ENCODE measurements at regions not wholly inside any gene's neighbourhood (a gene's known extent, or its start where the extent isn't known, plus 50 kb on each side); places are given as distances from the start of the nearest gene placed in this dataset.

GRCh38 chr5:119961993-119962392 is 332.6 kb downstream of the FAM170A start:
- H3K4me2 ChIP-seq (ENCODE audit: low read depth, low read length) = no peak overlapping the region
- in situ Hi-C loops (cut with MboI; ENCODE audit: low sequenced_read_pairs) = no loop called here
- H3K23ac ChIP-seq (ENCODE audit: low read depth, low read length) = no peak overlapping the region
- no peak overlapping the region for H4K8ac ChIP-seq (ENCODE audit: low read depth in 2 of 2, low read length in 2 of 2)
- no peaks in the 10 kb centered on the region for H3K9me3 ChIP-seq (ENCODE audit: control insufficient read depth, insufficient read depth, low read length)
- no peak overlapping the region for H3K4ac ChIP-seq (ENCODE audit: low read depth, low read length)
- intact Hi-C loops (cut with micrococcal nuclease) = no loop called here
- H3K18ac ChIP-seq (ENCODE audit: low read depth, low read length) = no peak overlapping the region
- no peak overlapping the region for H2BK15ac ChIP-seq (ENCODE audit: low read depth, low read length)
- H2AK9ac ChIP-seq (replicated peaks; ENCODE audit: low read depth, low read length, poor library complexity) = no peak overlapping the region
- H2BK120ac ChIP-seq (ENCODE audit: low read depth, low read length) = no peak overlapping the region
- ATAC-seq (ENCODE audit: low read depth) = no peak
- no peaks in the 10 kb centered on the region for H3K9me1 ChIP-seq (ENCODE audit: insufficient read depth, low read length)
- H3K79me1 ChIP-seq (ENCODE audit: low read depth in 1 of 2, low read length in 2 of 2) = no peaks in the 10 kb centered on the region
- TF ChIP-seq RAD21 (IDR thresholded peaks at IDR 0.05; ENCODE audit: low read length) = no peak
- no peak for TF ChIP-seq MAZ (IDR thresholded peaks at IDR 0.05; ENCODE audit: borderline replicate concordance, low read depth, low read length)
- no peak for TF ChIP-seq USF2 (IDR thresholded peaks at IDR 0.05; ENCODE audit: low read depth, low read length)
- no peak for TF ChIP-seq MAFK (IDR thresholded peaks at IDR 0.05; ENCODE audit: low read depth, low read length)
- TF ChIP-seq MXI1 (IDR thresholded peaks at IDR 0.05; ENCODE audit: borderline replicate concordance, low read depth, low read length) = no peak
- no peak for TF ChIP-seq CHD1 (IDR thresholded peaks at IDR 0.05; ENCODE audit: low read depth, low read length)
- TF ChIP-seq CTCF (conservative IDR thresholded peaks at IDR 0.05; ENCODE audit: low read depth, low read length) = no peak
- no peak for TF ChIP-seq FOS (IDR thresholded peaks at IDR 0.05; ENCODE audit: low read depth, low read length)
- no peak for TF ChIP-seq RCOR1 (IDR thresholded peaks at IDR 0.05; ENCODE audit: insufficient replicate concordance, low read length)
- TF ChIP-seq SMC3 (IDR thresholded peaks at IDR 0.05; ENCODE audit: low read depth, low read length) = no peak
- no peak for TF ChIP-seq CEBPB (IDR thresholded peaks at IDR 0.05; ENCODE audit: low read depth, low read length)
- TF ChIP-seq NFE2L2 (IDR thresholded peaks at IDR 0.05; ENCODE audit: low read depth, low read length) = no peak
- TF ChIP-seq ELK1 (IDR thresholded peaks at IDR 0.05; ENCODE audit: borderline replicate concordance, low read depth, low read length) = no peak
- no peak for TF ChIP-seq RFX5 (IDR thresholded peaks at IDR 0.05; ENCODE audit: low read depth, low read length)
- no peaks in the 10 kb centered on the region for H3K36me3 ChIP-seq (ENCODE audit: control insufficient read depth, insufficient read depth, low read length)
- DNase-seq = no peak
- H4K5ac ChIP-seq (ENCODE audit: low read depth, low read length) = no peak overlapping the region
- H2AK5ac ChIP-seq (ENCODE audit: low read depth, low read length) = no peak overlapping the region
- dilution Hi-C loops (cut with HindIII; ENCODE audit: low sequenced_read_pairs, unreplicated experiment) = no loop called here
- CTCF ChIA-PET = no interaction called here
- no peaks in the 10 kb centered on the region for H3K27me3 ChIP-seq (ENCODE audit: control insufficient read depth, insufficient read depth, low read length)
- H2AFZ ChIP-seq (replicated peaks; ENCODE audit: low read length, poor library complexity) = no peak overlapping the region
- H2BK5ac ChIP-seq (ENCODE audit: low read depth, low read length, poor library complexity, severe bottlenecking) = no peak overlapping the region
- no peak overlapping the region for H3K56ac ChIP-seq (ENCODE audit: extremely low read depth, insufficient read depth, low read length)
- no CpG with 5 or more reads among the region's 1 CpG for WGBS, 2 experiments (ENCODE audit: extremely low coverage in 2 of 2, insufficient read length in 1 of 2)
- no TSS peak for BruUV-seq (replicated peaks)
- no peak overlapping the region for H2BK20ac ChIP-seq (ENCODE audit: low read depth, low read length)
- no peak overlapping the region for H3K4me3 ChIP-seq (ENCODE audit: insufficient read depth, low read depth, low read length)
- H3K14ac ChIP-seq (replicated peaks; ENCODE audit: low read depth, low read length) = no peak overlapping the region
- no peak overlapping the region for H4K91ac ChIP-seq (ENCODE audit: insufficient read depth, low read depth, low read length)
- no peak overlapping the region for H3K27ac ChIP-seq (ENCODE audit: insufficient read depth, low read length)
- H4K20me1 ChIP-seq (ENCODE audit: insufficient read depth, low read length) = no peaks in the 10 kb centered on the region
- H3K9ac ChIP-seq (ENCODE audit: low read depth, low read length) = no peak overlapping the region
- POLR2A ChIA-PET (ENCODE audit: unreplicated experiment) = no interaction called here
- H3K4me1 ChIP-seq (ENCODE audit: control insufficient read depth, insufficient read depth, low read length) = no peaks in the 10 kb centered on the region
